ENCODE measurements at regions not wholly inside any gene's neighbourhood (a gene's known extent, or its start where the extent isn't known, plus 50 kb on each side); places are given as distances from the start of the nearest gene placed in this dataset.
A peak's percentile ranks its signal among the peaks of the same experiment; 100 is the strongest.

DNA sequence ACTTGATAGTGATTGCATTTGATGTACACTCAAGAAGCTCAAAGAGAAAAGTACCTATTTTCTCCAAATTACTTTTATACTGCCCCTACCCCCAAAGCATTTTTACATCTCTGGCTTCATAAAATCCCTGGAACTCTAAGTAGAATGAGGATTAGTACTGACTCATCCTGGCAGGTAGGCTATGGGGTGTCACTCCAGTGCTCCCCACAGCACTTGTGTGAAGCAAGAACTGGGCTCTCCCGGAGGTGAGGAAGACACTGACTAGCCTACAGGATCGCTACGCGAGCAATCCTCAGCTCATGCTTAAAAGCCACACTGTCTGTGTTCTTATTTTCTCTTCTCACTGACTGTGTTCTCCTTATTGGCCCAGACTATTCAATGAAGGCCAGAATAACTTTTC is 90.4 kb upstream of the NDP start:
- H3K9ac ChIP-seq (ENCODE audit: insufficient read depth, low read length): no peak overlapping the region
- H3K4me2 ChIP-seq (ENCODE audit: extremely low read depth, insufficient read depth, low read length): no peak overlapping the region

DNA sequence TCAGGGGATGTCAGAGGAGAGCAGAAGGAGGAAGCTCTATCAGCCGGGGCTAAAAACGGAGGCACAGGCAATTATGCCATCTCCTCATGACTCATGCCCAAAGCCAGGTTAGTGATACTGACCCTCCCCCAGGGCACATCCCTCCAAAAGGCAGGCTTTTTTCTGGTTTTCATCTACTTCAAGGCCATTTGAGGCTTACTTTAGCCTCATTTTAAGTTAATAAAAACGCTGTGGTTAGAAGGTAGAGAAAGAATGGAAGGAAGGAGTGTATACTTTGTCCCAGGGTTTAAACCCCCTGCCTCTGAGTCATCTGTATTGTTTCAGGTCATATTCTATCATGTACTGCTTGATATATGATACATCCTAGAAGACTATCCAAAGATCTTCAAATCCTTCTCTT is 89.7 kb upstream of the NDP start:
- H3K27me3 ChIP-seq (ENCODE audit: control insufficient read depth, insufficient read depth, low read length): no peaks in the 10 kb centered on the region
- H3K4me3 ChIP-seq (replicated peaks in 1 of 4; ENCODE audit: control extremely low read depth in 1 of 4, insufficient read depth in 1 of 4, low read depth in 3 of 4, low read length in 4 of 4): no peak overlapping the region
- no peaks in the 10 kb centered on the region for H4K20me1 ChIP-seq (ENCODE audit: control insufficient read depth, extremely low read depth, insufficient read depth, low read length)
- no peak overlapping the region for H3K4me2 ChIP-seq (ENCODE audit: extremely low read depth, insufficient read depth, low read length)
- peak in 1 of 2 donors; percentile 18 for DNase-seq (ENCODE audit: low read depth in 2 of 2)
- no peak for TF ChIP-seq EZH2 (IDR thresholded peaks at IDR 0.05; ENCODE audit: low read length, missing control alignments)
- TF ChIP-seq, protein P1, sequence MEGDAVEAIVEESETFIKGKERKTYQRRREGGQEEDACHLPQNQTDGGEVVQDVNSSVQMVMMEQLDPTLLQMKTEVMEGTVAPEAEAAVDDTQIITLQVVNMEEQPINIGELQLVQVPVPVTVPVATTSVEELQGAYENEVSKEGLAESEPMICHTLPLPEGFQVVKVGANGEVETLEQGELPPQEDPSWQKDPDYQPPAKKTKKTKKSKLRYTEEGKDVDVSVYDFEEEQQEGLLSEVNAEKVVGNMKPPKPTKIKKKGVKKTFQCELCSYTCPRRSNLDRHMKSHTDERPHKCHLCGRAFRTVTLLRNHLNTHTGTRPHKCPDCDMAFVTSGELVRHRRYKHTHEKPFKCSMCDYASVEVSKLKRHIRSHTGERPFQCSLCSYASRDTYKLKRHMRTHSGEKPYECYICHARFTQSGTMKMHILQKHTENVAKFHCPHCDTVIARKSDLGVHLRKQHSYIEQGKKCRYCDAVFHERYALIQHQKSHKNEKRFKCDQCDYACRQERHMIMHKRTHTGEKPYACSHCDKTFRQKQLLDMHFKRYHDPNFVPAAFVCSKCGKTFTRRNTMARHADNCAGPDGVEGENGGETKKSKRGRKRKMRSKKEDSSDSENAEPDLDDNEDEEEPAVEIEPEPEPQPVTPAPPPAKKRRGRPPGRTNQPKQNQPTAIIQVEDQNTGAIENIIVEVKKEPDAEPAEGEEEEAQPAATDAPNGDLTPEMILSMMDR (conservative IDR thresholded peaks at IDR 0.05 in 1 of 2, IDR thresholded peaks at IDR 0.05 in 1 of 2; ENCODE audit: low read depth in 1 of 2, low read length in 2 of 2): no peak
- H3K9me3 ChIP-seq (ENCODE audit: control insufficient read depth, insufficient read depth, low read depth, low read length): no peaks in the 10 kb centered on the region
- H3K9ac ChIP-seq (ENCODE audit: insufficient read depth, low read length): no peak overlapping the region
- no peaks in the 10 kb centered on the region for H3K79me2 ChIP-seq (ENCODE audit: control insufficient read depth, insufficient read depth, low read length)
- H3K4me1 ChIP-seq (ENCODE audit: control insufficient read depth, extremely low read depth, insufficient read depth, low read length): no peaks in the 10 kb centered on the region
- no peak overlapping the region for H2AFZ ChIP-seq (ENCODE audit: low read length)
- H3K36me3 ChIP-seq (ENCODE audit: control insufficient read depth, insufficient read depth, low read length): no peaks in the 10 kb centered on the region
- no peak overlapping the region for H3K27ac ChIP-seq (ENCODE audit: insufficient read depth, low read length)

More for the DNA sequence above, 90.4 kb upstream of the NDP start:
- Histone ChIP-seq H3K79me2 (ENCODE audit: control insufficient read depth, insufficient read depth, low read length) (no peaks in the 10 kb centered on the region), H3K9me3 (ENCODE audit: control insufficient read depth, insufficient read depth, low read depth, low read length) (no peaks in the 10 kb centered on the region), H3K4me3 (replicated peaks in 1 of 4; ENCODE audit: control extremely low read depth in 1 of 4, insufficient read depth in 1 of 4, low read depth in 3 of 4, low read length in 4 of 4) (no peak overlapping the region), H3K27me3 (ENCODE audit: control insufficient read depth, insufficient read depth, low read length) (no peaks in the 10 kb centered on the region), H3K27ac (ENCODE audit: insufficient read depth, low read length) (no peak overlapping the region), H4K20me1 (ENCODE audit: control insufficient read depth, extremely low read depth, insufficient read depth, low read length) (no peaks in the 10 kb centered on the region), H3K36me3 (ENCODE audit: control insufficient read depth, insufficient read depth, low read length) (no peaks in the 10 kb centered on the region), H2AFZ (ENCODE audit: low read length) (no peak overlapping the region), H3K4me1 (ENCODE audit: control insufficient read depth, extremely low read depth, insufficient read depth, low read length) (no peaks in the 10 kb centered on the region)
- TF ChIP-seq, protein P1 (conservative IDR thresholded peaks at IDR 0.05 in 1 of 2, IDR thresholded peaks at IDR 0.05 in 1 of 2; ENCODE audit: low read depth in 1 of 2, low read length in 2 of 2): no peak
- TF ChIP-seq EZH2 (IDR thresholded peaks at IDR 0.05; ENCODE audit: low read length, missing control alignments): no peak
- peak in 1 of 2 donors; percentile 5 for DNase-seq (ENCODE audit: low read depth in 2 of 2)

DNA sequence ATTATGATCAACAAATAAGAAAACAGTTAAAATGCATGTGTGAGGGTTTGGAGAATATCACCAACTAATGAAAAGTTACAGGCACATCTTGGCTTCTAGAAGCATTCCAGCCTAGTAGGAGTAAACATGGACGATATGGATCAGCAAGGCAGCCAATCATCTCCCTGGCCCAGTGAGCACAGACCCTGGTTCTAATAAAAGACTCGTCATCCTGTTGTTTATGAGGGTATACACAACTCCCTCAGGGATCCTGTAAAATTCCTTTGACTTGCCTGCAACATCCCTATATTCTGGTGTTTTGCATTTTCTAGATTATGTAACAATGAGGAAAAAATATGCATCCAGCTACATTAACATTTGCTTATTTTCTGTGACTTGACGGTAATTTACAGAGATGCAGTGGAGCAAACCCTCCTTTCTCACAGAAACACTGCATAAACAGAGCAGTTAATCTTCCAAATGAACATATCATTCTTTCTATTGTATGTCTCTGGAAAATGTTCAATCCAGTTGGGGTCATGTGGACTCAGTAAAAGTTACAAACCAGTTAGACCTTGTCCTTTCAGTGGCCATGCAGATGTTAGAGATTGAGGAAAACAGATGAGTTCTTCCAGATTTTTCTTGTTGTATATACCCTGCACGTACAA is 88.9 kb upstream of the NDP start:
- H3K27ac ChIP-seq (ENCODE audit: insufficient read depth, low read length): no peak overlapping the region
- no peak overlapping the region for H2AFZ ChIP-seq (ENCODE audit: low read length)
- no peaks in the 10 kb centered on the region for H3K79me2 ChIP-seq (ENCODE audit: control insufficient read depth, insufficient read depth, low read length)
- no peaks in the 10 kb centered on the region for H4K20me1 ChIP-seq (ENCODE audit: control insufficient read depth, extremely low read depth, insufficient read depth, low read length)
- TF ChIP-seq EZH2 (IDR thresholded peaks at IDR 0.05; ENCODE audit: low read length, missing control alignments): no peak
- TF ChIP-seq, protein P1 (conservative IDR thresholded peaks at IDR 0.05 in 1 of 2, IDR thresholded peaks at IDR 0.05 in 1 of 2; ENCODE audit: low read depth in 1 of 2, low read length in 2 of 2): no peak
- H3K36me3 ChIP-seq (ENCODE audit: control insufficient read depth, insufficient read depth, low read length): no peaks in the 10 kb centered on the region
- H3K9me3 ChIP-seq (ENCODE audit: control insufficient read depth, insufficient read depth, low read depth, low read length): no peaks in the 10 kb centered on the region
- no peak overlapping the region for H3K4me3 ChIP-seq (replicated peaks in 1 of 4; ENCODE audit: control extremely low read depth in 1 of 4, insufficient read depth in 1 of 4, low read depth in 3 of 4, low read length in 4 of 4)
- DNase-seq (ENCODE audit: low read depth in 2 of 2): no peak
- no peak overlapping the region for H3K9ac ChIP-seq (ENCODE audit: insufficient read depth, low read length)
- H3K27me3 ChIP-seq (ENCODE audit: control insufficient read depth, insufficient read depth, low read length): no peaks in the 10 kb centered on the region
- H3K4me2 ChIP-seq (ENCODE audit: extremely low read depth, insufficient read depth, low read length): no peak overlapping the region
- H3K4me1 ChIP-seq (ENCODE audit: control insufficient read depth, extremely low read depth, insufficient read depth, low read length): no peaks in the 10 kb centered on the region

Measured in fibroblast of lung (primary cell).